Activated CD8-positive, alpha-beta T cell treated with anti-CD3 and anti-CD28 coated beads, Interleukin-2, amount 10 ng/mL, durations not matched to agents 7 days and 5 days (primary cell): ENCODE measurements at regions not wholly inside any gene's neighbourhood (a gene's known extent, or its start where the extent isn't known, plus 50 kb on each side); places are given as distances from the start of the nearest gene placed in this dataset.

Experiments
- ATAC-seq: fragments of 150-1000 bp; cut with Tn5 transposase; one replicate; pipeline ENCODE4 v1.10.0; 2021; ENCODE audit warnings: moderate library complexity
- CTCF ChIA-PET: fragments of 350-600 bp; sonication (Branson Sonifier 250); formaldehyde crosslinking; loops from one replicate; lab custom pipeline; 2021; ENCODE audit warnings: antibody characterized with exemption; lab: Charles Lee
- POLR2A ChIA-PET: fragments of 350-600 bp; sonication (Branson Sonifier 250); formaldehyde crosslinking; loops from one replicate; lab custom pipeline; 2021; ENCODE audit warnings: antibody characterized with exemption; lab: Charles Lee
- DNase-seq: peaks from one replicate; pipeline ENCODE4 v3.0.0-alpha.2; 2020
- H3K27ac Mint-ChIP-seq: one replicate; pipeline ENCODE4 v1.8.0; 2021; ENCODE audit warnings: mild to moderate bottlenecking, mixed read lengths
- H3K27me3 Mint-ChIP-seq: one replicate; pipeline ENCODE4 v1.8.0; 2021; ENCODE audit warnings: low read depth, mixed read lengths
- H3K36me3 Mint-ChIP-seq: one replicate; pipeline ENCODE4 v1.8.0; 2021; ENCODE audit warnings: low read depth, mixed read lengths
- H3K4me1 Mint-ChIP-seq: one replicate; pipeline ENCODE4 v1.8.0; 2021; ENCODE audit warnings: low read depth, mixed read lengths
- H3K4me3 Mint-ChIP-seq: one replicate; pipeline ENCODE4 v1.8.0; 2021; ENCODE audit warnings: mild to moderate bottlenecking, mixed read lengths
- H3K9me3 Mint-ChIP-seq: one replicate; pipeline ENCODE4 v1.8.0; 2022; ENCODE audit warnings: mixed read lengths; ENCODE audit not compliant: insufficient read depth

DNA sequence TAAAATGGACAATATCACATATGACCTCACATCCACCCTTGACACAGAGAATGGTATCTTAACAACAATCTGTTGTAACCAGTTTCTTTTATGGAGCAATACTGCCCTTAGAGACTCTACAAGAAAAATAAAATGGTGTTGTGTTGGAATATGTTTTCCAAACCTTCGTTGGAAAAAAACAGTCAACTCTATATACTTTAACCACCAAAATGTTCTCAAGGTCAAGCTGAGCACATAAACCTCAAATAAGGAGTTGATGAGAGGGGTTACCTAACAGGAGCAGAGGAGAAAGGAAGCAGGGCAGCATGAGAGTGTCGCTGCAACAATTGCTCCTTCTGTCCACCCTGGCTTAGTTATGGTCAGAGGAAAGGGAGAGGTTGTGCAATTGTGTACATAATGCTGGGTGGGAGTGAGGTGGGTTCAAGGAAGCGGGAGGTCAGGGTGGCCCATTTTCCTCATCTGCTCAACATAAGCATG is 179.2 kb upstream of the BMP4 start:
- ChIA-PET CTCF (no interaction called here), POLR2A (no interaction called here)
- DNase-seq (no peak), ATAC-seq (no peak)
- Mint-ChIP-seq H3K36me3 (no peaks in the 10 kb centered on the region), H3K27me3 (no peaks in the 10 kb centered on the region), H3K27ac (no peak overlapping the region), H3K4me1 (no peaks in the 10 kb centered on the region), H3K4me3 (no peak overlapping the region), H3K9me3 (no peaks in the 10 kb centered on the region)

- no peaks in the 10 kb centered on the region for H3K9me3 Mint-ChIP-seq
- ATAC-seq (no peak), DNase-seq (no peak)
- ChIA-PET POLR2A (no interaction called here), CTCF (no interaction called here)
- no peaks in the 10 kb centered on the region for H3K36me3 Mint-ChIP-seq
- no peaks in the 10 kb centered on the region for H3K27me3 Mint-ChIP-seq
- H3K4me3 Mint-ChIP-seq, result no peak overlapping the region
- H3K4me1 Mint-ChIP-seq, result no peaks in the 10 kb centered on the region
- no peak overlapping the region for H3K27ac Mint-ChIP-seq
Measured at GRCh38 chr14:54136894-54137613, 180.4 kb upstream of the BMP4 start.

GRCh38 chr14:54137614-54137961 is 181.0 kb upstream of the BMP4 start:
- CTCF ChIA-PET, result no interaction called here
- H3K27me3 Mint-ChIP-seq, result no peaks in the 10 kb centered on the region

GRCh38 chr14:54138024-54138353 is 181.4 kb upstream of the BMP4 start:
- CTCF ChIA-PET, result no interaction called here
- Mint-ChIP-seq H3K27ac (no peak overlapping the region), H3K36me3 (no peaks in the 10 kb centered on the region), H3K4me1 (no peaks in the 10 kb centered on the region), H3K27me3 (no peaks in the 10 kb centered on the region), H3K9me3 (no peaks in the 10 kb centered on the region), H3K4me3 (no peak overlapping the region)
- DNase-seq (no peak), ATAC-seq (no peak)
- POLR2A ChIA-PET, result no interaction called here

More at GRCh38 chr14:54137614-54137961, 181.0 kb upstream of the BMP4 start:
- Mint-ChIP-seq H3K4me3 (no peak overlapping the region), H3K27ac (no peak overlapping the region), H3K4me1 (no peaks in the 10 kb centered on the region), H3K9me3 (no peaks in the 10 kb centered on the region), H3K36me3 (no peaks in the 10 kb centered on the region)
- no peak for ATAC-seq
- no peak for DNase-seq
- POLR2A ChIA-PET, result no interaction called here

DNA sequence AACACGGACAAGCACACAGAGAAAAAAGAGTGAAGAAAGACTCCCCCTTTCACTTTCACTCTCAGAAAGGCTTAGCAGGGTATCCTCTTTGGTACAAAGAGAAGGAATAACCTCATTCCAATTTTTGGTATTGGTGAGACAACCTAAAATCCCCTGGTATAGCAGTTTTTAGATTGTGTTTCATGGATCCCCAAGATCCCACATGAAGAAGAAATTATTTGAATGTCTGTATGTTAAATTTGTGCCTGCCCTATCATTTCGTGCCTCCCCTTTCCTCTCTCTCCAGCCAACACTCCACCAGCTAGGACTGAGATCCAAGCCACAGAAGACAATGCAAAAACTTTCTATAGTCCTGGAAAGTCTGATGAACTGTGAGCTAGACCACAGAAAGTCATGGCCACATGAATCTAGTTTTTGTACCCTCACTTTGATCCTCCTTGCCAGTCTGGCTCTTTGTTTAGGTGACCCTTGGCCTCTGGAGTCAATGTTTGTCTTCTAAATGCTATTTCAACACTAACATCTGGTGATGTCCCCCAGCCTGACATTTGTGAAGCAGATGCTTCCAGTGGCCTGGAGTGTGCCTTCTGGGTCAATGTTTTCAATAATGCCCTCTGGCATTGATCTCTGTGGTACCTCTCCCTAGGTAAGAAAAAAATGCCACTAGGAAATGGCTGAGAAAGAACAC is 181.9 kb upstream of the BMP4 start:
- CTCF ChIA-PET, result no interaction called here
- H3K27ac Mint-ChIP-seq, result no peak overlapping the region

DNA sequence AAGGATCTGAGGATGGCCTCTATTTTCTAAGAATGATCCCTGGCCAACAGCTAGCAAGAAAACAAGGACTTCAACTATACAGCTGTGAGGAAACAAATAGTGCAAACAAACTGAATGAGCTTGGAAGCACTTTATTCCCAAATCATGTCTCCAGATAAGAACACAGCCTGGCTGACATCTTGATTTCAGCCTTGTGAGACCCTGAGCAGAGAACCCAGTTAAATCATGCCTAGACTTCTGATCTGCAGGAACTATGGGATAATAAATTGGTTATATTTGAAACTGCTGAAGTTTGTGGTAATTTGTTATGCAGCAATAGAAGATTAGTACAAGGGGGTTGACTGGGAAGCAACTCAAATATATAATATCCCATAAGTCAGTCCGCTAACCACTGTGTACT is 183.9 kb upstream of the BMP4 start:
- Mint-ChIP-seq H3K27ac (no peak overlapping the region), H3K9me3 (no peaks in the 10 kb centered on the region), H3K36me3 (no peaks in the 10 kb centered on the region), H3K4me3 (no peak overlapping the region), H3K4me1 (no peaks in the 10 kb centered on the region), H3K27me3 (no peaks in the 10 kb centered on the region)
- no peak for ATAC-seq
- DNase-seq, result no peak
- ChIA-PET CTCF (no interaction called here), POLR2A (no interaction called here)

More for the DNA sequence above, 181.9 kb upstream of the BMP4 start:
- Mint-ChIP-seq H3K36me3 (no peaks in the 10 kb centered on the region), H3K27me3 (no peaks in the 10 kb centered on the region), H3K4me3 (no peak overlapping the region), H3K4me1 (no peaks in the 10 kb centered on the region), H3K9me3 (no peaks in the 10 kb centered on the region)
- ATAC-seq, result no peak
- DNase-seq, result no peak
- POLR2A ChIA-PET, result no interaction called here

DNA sequence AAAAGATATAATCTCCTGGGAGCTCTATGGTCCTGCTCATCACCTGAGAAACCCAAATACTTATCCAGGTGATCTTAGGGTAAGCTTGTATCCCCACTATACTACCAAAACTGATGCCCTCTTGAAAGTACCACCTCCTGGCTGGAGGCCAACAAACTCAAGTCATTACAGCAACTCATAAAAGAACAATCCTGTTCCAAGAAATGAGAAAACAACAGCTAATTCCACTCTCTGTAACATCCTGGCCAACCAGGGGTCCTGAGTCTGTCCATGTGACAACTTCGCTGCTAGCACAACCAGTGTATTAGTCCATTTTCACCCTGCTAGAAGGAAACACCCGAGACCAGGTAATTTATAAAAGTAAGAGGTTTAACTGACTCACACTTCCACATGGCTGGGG is 190.0 kb upstream of the BMP4 start:
- ChIA-PET CTCF (no interaction called here), POLR2A (no interaction called here)
- no peaks in the 10 kb centered on the region for H3K36me3 Mint-ChIP-seq
- H3K27me3 Mint-ChIP-seq, result no peaks in the 10 kb centered on the region
- H3K4me1 Mint-ChIP-seq, result no peaks in the 10 kb centered on the region
- ATAC-seq, result no peak
- DNase-seq, result no peak
- H3K9me3 Mint-ChIP-seq, result peaks cover 7% of the 10 kb centered on the region
- no peak overlapping the region for H3K4me3 Mint-ChIP-seq
- H3K27ac Mint-ChIP-seq, result no peak overlapping the region

DNA sequence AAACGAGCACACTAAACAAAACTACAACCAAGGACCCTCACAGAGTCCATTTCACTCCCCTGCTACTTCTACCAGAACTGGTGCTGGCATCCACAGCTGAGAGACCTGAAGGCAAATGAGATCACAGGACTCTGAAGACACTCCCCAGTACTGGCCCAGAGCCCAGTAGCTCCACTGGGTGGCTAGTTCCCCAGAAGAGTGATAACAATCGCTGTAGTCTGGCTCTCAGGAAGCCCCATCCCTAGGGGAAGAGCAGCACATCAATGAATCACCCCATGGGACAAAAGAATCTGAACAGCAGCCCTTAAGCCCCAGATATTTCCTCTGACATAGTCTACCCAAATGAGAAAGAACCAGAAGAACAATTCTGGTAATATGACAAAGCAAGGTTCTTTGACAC is 190.7 kb upstream of the BMP4 start:
- Mint-ChIP-seq H3K27ac (no peak overlapping the region), H3K4me3 (no peak overlapping the region), H3K36me3 (no peaks in the 10 kb centered on the region), H3K4me1 (no peaks in the 10 kb centered on the region), H3K9me3 (peaks cover 7% of the 10 kb centered on the region), H3K27me3 (no peaks in the 10 kb centered on the region)
- ATAC-seq, result no peak
- DNase-seq, result no peak
- ChIA-PET POLR2A (no interaction called here), CTCF (no interaction called here)

DNA sequence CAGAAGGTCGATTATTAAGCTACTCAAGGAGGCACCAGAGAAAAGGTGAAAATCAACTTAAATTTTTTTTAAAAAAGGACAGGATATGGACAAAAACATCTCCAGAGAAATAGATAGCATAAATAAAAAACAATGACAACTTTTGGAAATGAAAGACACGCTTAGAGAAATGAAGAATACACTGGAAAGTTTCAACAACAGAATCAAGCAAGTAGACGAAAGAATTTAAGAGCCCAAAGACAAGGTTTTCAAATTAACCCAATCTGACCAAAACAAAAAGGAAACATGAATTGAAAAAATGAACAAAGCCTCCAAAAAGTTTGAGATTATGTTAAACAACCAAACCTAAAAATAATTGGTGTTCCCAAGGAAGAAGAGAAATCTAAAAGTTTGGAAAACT is 191.1 kb upstream of the BMP4 start:
- DNase-seq (no peak), ATAC-seq (no peak)
- H3K36me3 Mint-ChIP-seq, result no peaks in the 10 kb centered on the region
- H3K27ac Mint-ChIP-seq, result no peak overlapping the region
- peaks cover 7% of the 10 kb centered on the region for H3K9me3 Mint-ChIP-seq
- H3K4me3 Mint-ChIP-seq, result no peak overlapping the region
- CTCF ChIA-PET, result no interaction called here
- POLR2A ChIA-PET, result no interaction called here
- no peaks in the 10 kb centered on the region for H3K27me3 Mint-ChIP-seq
- no peaks in the 10 kb centered on the region for H3K4me1 Mint-ChIP-seq

GRCh38 chr14:54148251-54148650 is 191.6 kb upstream of the BMP4 start:
- CTCF ChIA-PET, result no interaction called here
- Mint-ChIP-seq H3K27ac (no peak overlapping the region), H3K27me3 (no peaks in the 10 kb centered on the region), H3K4me3 (no peak overlapping the region), H3K4me1 (no peaks in the 10 kb centered on the region), H3K36me3 (no peaks in the 10 kb centered on the region), H3K9me3 (peaks cover 7% of the 10 kb centered on the region)
- no peak for ATAC-seq
- POLR2A ChIA-PET, result no interaction called here
- DNase-seq, result no peak

DNA sequence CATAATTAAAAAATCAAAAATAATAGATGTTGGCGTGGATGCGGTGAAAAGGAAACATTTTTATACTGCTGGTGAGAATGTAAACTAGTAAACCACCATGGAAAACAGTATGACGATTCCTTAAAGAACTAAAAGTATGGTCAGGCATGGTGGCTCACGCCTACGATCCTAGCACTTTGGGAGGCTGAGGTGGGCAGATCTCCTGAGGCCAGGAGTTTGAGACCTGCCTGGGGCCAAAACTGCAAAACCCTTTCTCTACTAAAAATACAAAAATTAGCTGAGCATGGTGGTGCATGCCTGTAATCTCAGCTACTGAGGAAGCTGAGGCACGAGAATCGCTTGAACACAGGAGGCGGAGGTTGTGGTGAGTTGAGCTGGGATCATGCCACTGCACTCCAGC is 195.7 kb upstream of the BMP4 start:
- Mint-ChIP-seq H3K9me3 (peaks cover 7% of the 10 kb centered on the region), H3K36me3 (no peaks in the 10 kb centered on the region), H3K27ac (no peak overlapping the region), H3K4me3 (no peak overlapping the region), H3K27me3 (no peaks in the 10 kb centered on the region), H3K4me1 (no peaks in the 10 kb centered on the region)
- ChIA-PET POLR2A (no interaction called here), CTCF (no interaction called here)
- DNase-seq (no peak), ATAC-seq (no peak)

- Mint-ChIP-seq H3K4me3 (no peak overlapping the region), H3K36me3 (no peaks in the 10 kb centered on the region), H3K9me3 (no peaks in the 10 kb centered on the region), H3K27me3 (peaks cover 16% of the 10 kb centered on the region), H3K27ac (no peak overlapping the region), H3K4me1 (no peaks in the 10 kb centered on the region)
- CTCF ChIA-PET, result no interaction called here
- no peak for DNase-seq
- POLR2A ChIA-PET, result no interaction called here
- ATAC-seq, result no peak
Measured at GRCh38 chr14:54166049-54166950, 209.7 kb upstream of the BMP4 start.
